Heart left ventricle (tissue), 13 donors: ENCODE measurements at regions not wholly inside any gene's neighbourhood (a gene's known extent, or its start where the extent isn't known, plus 50 kb on each side); places are given as distances from the start of the nearest gene placed in this dataset.

Source experiments
- CTCF ChIP-seq, 12 donors: fragments of 200-600 bp; sonication (generic) in 4 of 12; IDR thresholded peaks; one replicate each; pipeline versions ENCODE4 v1.5.0 to v1.8.0; 2018 to 2022; ENCODE audit warnings: antibody characterized with exemption in 12 of 12, mild to moderate bottlenecking in 5 of 12
- POLR2A ChIP-seq, 2 donors: fragments of 450-650 bp; IDR thresholded peaks; one replicate each; pipeline ENCODE4 v1.6.1; 2017; ENCODE audit warnings: antibody characterized with exemption in 2 of 2, mild to moderate bottlenecking in 2 of 2, moderate library complexity in 2 of 2
- donor health status: ischemic (EF 13 %, LVEDD 7.1; RV severe dilation, severe dysfunction).
- donor health status: DM: no; HTN: yes; CAD: no.
- donor health status: DM: no; HTN: no; CAD: no.
- donor health status: ischemic (EF 25% LVEDD 6.9; RV normal size, moderate dysfunction).
- donor health status: ischemic (EF 25% LVEDD 5.7; RV mildly dilated, moderate dysfunction).
- donor health status: ischemic (EF 35%, LVEDD 5.7; RV mildly dilated, moderate dysfunction).
- donor health status: nonischemic (EF 11% LVEDD 7.7; RV severe dilation, severe dysfunction).
- donor health status: DM: yes; HTN: yes; CAD: no.
- donor health status: PGD.
- donor health status: ischemic (EF 29% LVEDD 5.4; RV normal size, mild dysfunction).
- donor health status: nonischemic (EF 23%, LVEDD 6.1; RV moderate dilation, normal function).

DNA sequence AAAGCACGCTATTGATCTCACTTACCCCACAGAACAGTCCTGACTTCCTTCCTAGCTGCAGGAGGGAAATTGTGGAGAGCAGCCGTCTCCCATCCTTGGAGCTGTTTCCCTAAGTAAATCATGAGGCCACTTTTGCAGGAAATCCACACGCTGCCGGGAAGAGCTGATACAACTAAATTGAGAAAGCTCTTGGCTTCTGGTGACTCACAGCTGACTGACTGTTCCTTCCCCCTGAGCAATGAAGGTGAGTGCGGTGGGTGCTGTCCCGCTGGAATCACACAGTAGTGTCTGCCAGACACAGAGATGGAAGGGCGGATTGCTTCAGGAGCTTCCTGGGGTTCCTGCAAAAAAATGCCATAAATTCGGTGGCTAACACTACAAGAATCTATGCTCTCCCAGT lies 268.9 kb downstream of the ASMT start:
- TF ChIP-seq POLR2A (IDR thresholded peaks at IDR 0.05) (no peak), CTCF (IDR thresholded peaks at IDR 0.05) (no peak)
